ENCODE measurements at regions not wholly inside any gene's neighbourhood (a gene's known extent, or its start where the extent isn't known, plus 50 kb on each side); places are given as distances from the start of the nearest gene placed in this dataset.

GRCh38 chr11:106480581-106481190, 403.2 kb downstream of the AASDHPPT start:
- no peak for TF ChIP-seq USF1 (IDR thresholded peaks at IDR 0.05)
- no peak for TF ChIP-seq RAD21 (IDR thresholded peaks at IDR 0.05; ENCODE audit: low read depth)
- no peak for TF ChIP-seq EGR1 (IDR thresholded peaks at IDR 0.05)

Measured in Ishikawa (cell line).